VCaP (cell line): ENCODE measurements at regions not wholly inside any gene's neighbourhood (a gene's known extent, or its start where the extent isn't known, plus 50 kb on each side); places are given as distances from the start of the nearest gene placed in this dataset.

Experiments
- H3K27ac ChIP-seq: fragments of 450-650 bp; 2 replicates; pipeline ENCODE4 v1.5.1; 2017
- CTCF ChIP-seq: fragments of 450-650 bp; conservative IDR thresholded peaks from 2 replicates; pipeline ENCODE4 v1.5.1; 2017; ENCODE audit warnings: mild to moderate bottlenecking, moderate library complexity

- no peak for TF ChIP-seq CTCF
- no peak overlapping the region for H3K27ac ChIP-seq
Observed at GRCh38 chr5:74054139-74054538, 428.1 kb downstream of the ARHGEF28 start.

GRCh38 chr5:74052441-74053221 lies 426.6 kb downstream of the ARHGEF28 start:
- TF ChIP-seq CTCF: no peak

GRCh38 chr5:74051076-74051475 lies 425.1 kb downstream of the ARHGEF28 start:
- H3K27ac ChIP-seq: no peak overlapping the region
- TF ChIP-seq CTCF: no peak

More at GRCh38 chr5:74052441-74053221, 426.6 kb downstream of the ARHGEF28 start:
- H3K27ac ChIP-seq: no peak overlapping the region

GRCh38 chr5:74044936-74045335 lies 418.9 kb downstream of the ARHGEF28 start:
- no peak for TF ChIP-seq CTCF

GRCh38 chr5:74042959-74043358 lies 417.0 kb downstream of the ARHGEF28 start:
- no peak for TF ChIP-seq CTCF
- no peak overlapping the region for H3K27ac ChIP-seq

More at GRCh38 chr5:74044936-74045335, 418.9 kb downstream of the ARHGEF28 start:
- no peak overlapping the region for H3K27ac ChIP-seq

- no peak for TF ChIP-seq CTCF
- no peak overlapping the region for H3K27ac ChIP-seq
Observed at GRCh38 chr5:74042559-74042958, 416.6 kb downstream of the ARHGEF28 start.

- no peak for TF ChIP-seq CTCF
- H3K27ac ChIP-seq: no peak overlapping the region
Observed at GRCh38 chr5:74041913-74042312, 415.9 kb downstream of the ARHGEF28 start.
